HepG2 (cell line): ENCODE measurements at regions not wholly inside any gene's neighbourhood (a gene's known extent, or its start where the extent isn't known, plus 50 kb on each side); places are given as distances from the start of the nearest gene placed in this dataset.

ENCODE experiments used
- ATAC-seq: fragments of 200-7000 bp; cut with Tn5 transposase; 3 replicates; pipeline ENCODE4 v1.9.1; 2020; ENCODE audit warnings: mild to moderate bottlenecking, moderate library complexity
- BruUV-seq: library from RNA; stranded (reverse); fragments of 400-500 nt; replicated peaks from 2 replicates; lab custom pipeline; 2021; lab: Mats Ljungman, UMichigan
- CTCF ChIA-PET: fragments of 300-600 bp; formaldehyde crosslinking; extraction: SDS; loops from one replicate; lab custom pipeline; 2021; ENCODE audit warnings: low total read pairs, inconsistent platforms, low intra/inter-chr PET ratio; lab: Yijun Ruan, JAX
- POLR2A ChIA-PET: fragments of 350-600 bp; sonication (Branson Sonifier 250); formaldehyde crosslinking; loops from one replicate; lab custom pipeline; 2020; ENCODE audit warnings: antibody characterized with exemption, inconsistent platforms; lab: Yijun Ruan, JAX
- DNase-seq: peaks from one replicate; pipeline ENCODE4 v3.0.0-alpha.2; 2015; ENCODE audit warnings: low spot score
- FAIRE-seq: peaks from 3 replicates; lab custom pipeline; 2011; peaks lifted over from hg19 to GRCh38; lab: Jason Lieb, UNC
- H2AFZ ChIP-seq: one replicate; pipeline ENCODE4 v1.6.1; 2011; ENCODE audit warnings: low read length, inconsistent platforms
- H3K27ac ChIP-seq: fragments of 300-600 bp; 3 replicates; pipeline ENCODE4 v1.8.0; 2011; ENCODE audit warnings: mixed run types, mild to moderate bottlenecking, mixed read lengths, low read length, inconsistent platforms; ENCODE audit not compliant: insufficient read depth; ENCODE audit errors: extremely low read length
- H3K27me3 ChIP-seq, 2 experiments: fragments of 200-600 bp in 1 of 2; 2 replicates in 1 of 2; 3 replicates in 1 of 2; pipeline versions ENCODE4 v1.6.0 to v1.8.0; 2011; ENCODE audit warnings: low read length in 2 of 2, mild to moderate bottlenecking in 2 of 2, moderate library complexity in 2 of 2, inconsistent platforms in 1 of 2; ENCODE audit not compliant: insufficient read depth in 2 of 2, control insufficient read depth in 1 of 2
- H3K36me3 ChIP-seq, 2 experiments: fragments of 200-600 bp in 1 of 2; replicated peaks in 1 of 2; 2 replicates in 1 of 2; 3 replicates in 1 of 2; pipeline versions ENCODE4 v1.5.1 to v1.8.0; 2011; ENCODE audit warnings: low read length in 2 of 2, inconsistent platforms in 1 of 2; ENCODE audit not compliant: insufficient read depth in 2 of 2, control insufficient read depth in 1 of 2
- H3K4me1 ChIP-seq: 2 replicates; pipeline ENCODE4 v1.5.1; 2012; ENCODE audit warnings: low read length, inconsistent platforms; ENCODE audit not compliant: insufficient read depth
- H3K4me2 ChIP-seq: 2 replicates; pipeline ENCODE4 v1.6.0; 2011; ENCODE audit warnings: low read depth, low read length, inconsistent platforms
- H3K4me3 ChIP-seq, 3 experiments: fragments of 200-600 bp in 1 of 3; sonication (generic), shearing (Covaris generic) in 1 of 3; replicated peaks in 1 of 3; 2 replicates each; pipeline ENCODE4 v1.5.1; 2011 to 2016; ENCODE audit warnings: low read length in 3 of 3, inconsistent platforms in 2 of 3, low read depth in 2 of 3, mild to moderate bottlenecking in 2 of 3, control low read depth in 1 of 3, mixed read lengths in 1 of 3; ENCODE audit not compliant: insufficient read depth in 1 of 3
- H3K79me2 ChIP-seq: one replicate; pipeline ENCODE4 v1.6.1; 2011; ENCODE audit warnings: low read length, inconsistent platforms; ENCODE audit not compliant: insufficient read depth
- H3K9ac ChIP-seq: 2 replicates; pipeline ENCODE4 v1.6.0; 2011; ENCODE audit warnings: mild to moderate bottlenecking, low read depth, low read length, inconsistent platforms; ENCODE audit not compliant: insufficient read depth
- H3K9me3 ChIP-seq: 2 replicates; pipeline ENCODE4 v1.5.1; 2012; ENCODE audit warnings: mild to moderate bottlenecking, low read length
- H4K20me1 ChIP-seq: 2 replicates; pipeline ENCODE4 v1.6.0; 2011; ENCODE audit warnings: inconsistent platforms, mild to moderate bottlenecking, low read length, moderate library complexity; ENCODE audit not compliant: insufficient read depth
- CENPBD1 ChIP-seq: sonication (generic); formaldehyde crosslinking; IDR thresholded peaks from 2 replicates; pipeline ENCODE4 v1.8.0; 2022; ENCODE audit warnings: missing genetic modification reagents, low read depth, mild to moderate bottlenecking, borderline replicate concordance
- MAFF ChIP-seq: IDR thresholded peaks from 2 replicates; pipeline ENCODE4 v1.6.1; 2011; ENCODE audit warnings: low read depth, low read length, improper control_type of control experiment
- MAFK ChIP-seq, 2 experiments: IDR thresholded peaks in 1 of 2; conservative IDR thresholded peaks in 1 of 2; 2 replicates each; pipeline ENCODE4 v1.6.1; 2011; ENCODE audit warnings: improper control_type of control experiment in 2 of 2, low read length in 2 of 2
- SIN3A ChIP-seq: IDR thresholded peaks from 2 replicates; pipeline ENCODE4 v1.6.1; 2011; ENCODE audit warnings: low read depth, mild to moderate bottlenecking, control low read depth, low read length, borderline replicate concordance
- ZNF354B ChIP-seq: sonication (generic); formaldehyde crosslinking; IDR thresholded peaks from 2 replicates; pipeline ENCODE4 v1.8.0; 2022; ENCODE audit warnings: mild to moderate bottlenecking, missing genetic modification reagents
- ZNF550 ChIP-seq: sonication (generic); formaldehyde crosslinking; IDR thresholded peaks from 2 replicates; pipeline ENCODE4 v1.4.0; 2020; ENCODE audit warnings: mild to moderate bottlenecking, missing genetic modification reagents, borderline replicate concordance
- ZNF616 ChIP-seq: sonication (generic); formaldehyde crosslinking; IDR thresholded peaks from 2 replicates; pipeline ENCODE4 v1.5.0; 2020; ENCODE audit warnings: low read depth, mild to moderate bottlenecking, missing genetic modification reagents
- WGBS: methylation state at CpG from one replicate; pipeline ENCODE4 v1.1.6; 2017; ENCODE audit warnings: low lambda C conversion rate; 5-methylcytosine and 5-hydroxymethylcytosine counted together
- in situ Hi-C: cut with HindIII; loops from 2 replicates; pipeline ENCODE4 v1.10.0; 2017; ENCODE audit warnings: low pct_unique_long_range_greater_than_20kb; ENCODE audit not compliant: extremely low pct_ligation_motif_present
- intact Hi-C: fragments of 100-400 bp; cut with micrococcal nuclease; formaldehyde crosslinking; loops from one replicate; pipeline ENCODE4 v1.10.0; 2022; ENCODE audit not compliant: unreplicated experiment

GRCh38 chr9:113822315-113822714 lies 53.8 kb upstream of the ZNF618 start:
- in situ Hi-C loops (no loop called here), intact Hi-C loops (no loop called here)
- no peak for DNase-seq
- no peak overlapping the region for H3K27ac ChIP-seq
- 0 out of 2 replicates have a peak, but pooled peaks have one; percentile 23 for TF ChIP-seq MAFF
- TF ChIP-seq MAFK (conservative IDR thresholded peaks at IDR 0.05 in 1 of 2, IDR thresholded peaks at IDR 0.05 in 1 of 2; ENCODE audit: low read length in 2 of 2), result peak; percentile 44 to 67; a peak in 3 of 4 replicates
- TF ChIP-seq SIN3A, result no peak
- no peaks in the 10 kb centered on the region for H3K36me3 ChIP-seq
- no peaks in the 10 kb centered on the region for H4K20me1 ChIP-seq
- BruUV-seq, result no TSS peak
- ATAC-seq, result no peak
- 21% methylated on average over 2 of the region's 2 CpGs for WGBS
- no peak overlapping the region for H3K9ac ChIP-seq
- ChIA-PET CTCF (no interaction called here), POLR2A (no interaction called here)
- H3K4me2 ChIP-seq, result no peak overlapping the region
- no peaks in the 10 kb centered on the region for H3K27me3 ChIP-seq
- H3K4me3 ChIP-seq, result no peak overlapping the region
- no peaks in the 10 kb centered on the region for H3K4me1 ChIP-seq
- H3K9me3 ChIP-seq, result no peaks in the 10 kb centered on the region
- no peak for FAIRE-seq
- H2AFZ ChIP-seq, result no peak overlapping the region
- no peaks in the 10 kb centered on the region for H3K79me2 ChIP-seq

- Histone ChIP-seq H4K20me1 (no peaks in the 10 kb centered on the region), H3K4me3 (no peak overlapping the region), H2AFZ (no peak overlapping the region), H3K27me3 (no peaks in the 10 kb centered on the region), H3K9me3 (no peaks in the 10 kb centered on the region), H3K9ac (no peak overlapping the region), H3K36me3 (no peaks in the 10 kb centered on the region), H3K4me2 (no peak overlapping the region), H3K79me2 (no peaks in the 10 kb centered on the region), H3K4me1 (no peaks in the 10 kb centered on the region), H3K27ac (no peak overlapping the region)
- in situ Hi-C loops, result no loop called here
- no peak for ATAC-seq
- no peak for FAIRE-seq
- WGBS, result 0% methylated on average over 1 of the region's 1 CpG
- no TSS peak for BruUV-seq
- ChIA-PET CTCF (no interaction called here), POLR2A (no interaction called here)
- TF ChIP-seq ZNF616 (CRISPR knock-in tag), result no peak
- TF ChIP-seq CENPBD1 (CRISPR knock-in tag), result no peak
- TF ChIP-seq ZNF354B (CRISPR knock-in tag), result no peak
- no peak for TF ChIP-seq ZNF550 (CRISPR knock-in tag)
- intact Hi-C loops, result no loop called here
- no peak for DNase-seq
Observed at GRCh38 chr9:113823421-113823820, 52.7 kb upstream of the ZNF618 start.
